Epithelial cell of esophagus (primary cell): ENCODE measurements at regions not wholly inside any gene's neighbourhood (a gene's known extent, or its start where the extent isn't known, plus 50 kb on each side); places are given as distances from the start of the nearest gene placed in this dataset.

ENCODE experiments used
- DNase-seq: peaks from one replicate; pipeline ENCODE4 v3.0.0; 2010; ENCODE audit warnings: low read depth
- H3K4me3 ChIP-seq: 2 replicates; pipeline ENCODE4 v1.5.1; 2011; ENCODE audit warnings: mild to moderate bottlenecking, low read length, control low read depth
- CTCF ChIP-seq: IDR thresholded peaks from 2 replicates; pipeline ENCODE4 v1.5.1; 2011; ENCODE audit warnings: low read depth, mild to moderate bottlenecking, low read length, control low read depth, inconsistent platforms; ENCODE audit not compliant: insufficient read depth; ENCODE audit errors: missing control alignments

- TF ChIP-seq CTCF, result no peak
- DNase-seq, result no peak
Observed at GRCh38 chr6:87926072-87926471, 121.6 kb upstream of the SPACA1 start.

GRCh38 chr6:87925373-87926060, 122.1 kb upstream of the SPACA1 start:
- TF ChIP-seq CTCF, result no peak
- DNase-seq, result no peak
- no peak overlapping the region for H3K4me3 ChIP-seq

More at GRCh38 chr6:87926072-87926471, 121.6 kb upstream of the SPACA1 start:
- no peak overlapping the region for H3K4me3 ChIP-seq

GRCh38 chr6:87923389-87924050, 124.1 kb upstream of the SPACA1 start:
- no peak for DNase-seq

GRCh38 chr6:87922947-87923330, 124.7 kb upstream of the SPACA1 start:
- H3K4me3 ChIP-seq, result no peak overlapping the region
- DNase-seq, result no peak
- TF ChIP-seq CTCF, result no peak

More at GRCh38 chr6:87923389-87924050, 124.1 kb upstream of the SPACA1 start:
- no peak for TF ChIP-seq CTCF
- no peak overlapping the region for H3K4me3 ChIP-seq

GRCh38 chr6:87922196-87922946, 125.3 kb upstream of the SPACA1 start:
- no peak for DNase-seq
- no peak for TF ChIP-seq CTCF

GRCh38 chr6:87921034-87921433, 126.6 kb upstream of the SPACA1 start:
- no peak for TF ChIP-seq CTCF
- no peak for DNase-seq
- no peak overlapping the region for H3K4me3 ChIP-seq

More at GRCh38 chr6:87922196-87922946, 125.3 kb upstream of the SPACA1 start:
- H3K4me3 ChIP-seq, result no peak overlapping the region
